ENCODE measurements at regions not wholly inside any gene's neighbourhood (a gene's known extent, or its start where the extent isn't known, plus 50 kb on each side); places are given as distances from the start of the nearest gene placed in this dataset.

GRCh38 chr3:13200465-13200864, 127.2 kb upstream of the IQSEC1 start:
- TF ChIP-seq CTCF (IDR thresholded peaks at IDR 0.05; ENCODE audit: low read length) (no peak), EZH2phosphoT487 (IDR thresholded peaks at IDR 0.05; ENCODE audit: low read length) (no peak), EZH2 (optimal IDR thresholded peaks at IDR 0.05; ENCODE audit: low read depth, low read length) (no peak)
